IgD-negative memory B cell (primary cell): ENCODE measurements at regions not wholly inside any gene's neighbourhood (a gene's known extent, or its start where the extent isn't known, plus 50 kb on each side); places are given as distances from the start of the nearest gene placed in this dataset.
"Not testable (repeated sequence)": the region's sequence is repeated elsewhere in the genome, so short reads cannot be mapped to it uniquely, and the experiment has no call there.

Experiments used
- H3K27ac Mint-ChIP-seq, 3 donors: one replicate each; pipeline ENCODE4 v1.8.0; 2020 to 2022; ENCODE audit warnings: mild to moderate bottlenecking in 3 of 3, mixed read lengths in 3 of 3, moderate library complexity in 1 of 3
- H3K27me3 Mint-ChIP-seq: one replicate; pipeline ENCODE4 v1.8.0; 2021; ENCODE audit warnings: mixed read lengths
- H3K36me3 Mint-ChIP-seq: one replicate; pipeline ENCODE4 v1.8.0; 2020; ENCODE audit warnings: mild to moderate bottlenecking, mixed read lengths
- H3K4me1 Mint-ChIP-seq, 3 donors: one replicate each; pipeline ENCODE4 v1.8.0; 2020 to 2022; ENCODE audit warnings: mixed read lengths in 3 of 3, mild to moderate bottlenecking in 1 of 3
- H3K4me3 Mint-ChIP-seq, 4 donors: one replicate each; pipeline ENCODE4 v1.8.0; 2020 to 2022; ENCODE audit warnings: mild to moderate bottlenecking in 4 of 4, mixed read lengths in 4 of 4, moderate library complexity in 3 of 4
- H3K9me3 Mint-ChIP-seq, 3 donors: one replicate each; pipeline ENCODE4 v1.8.0; 2020 to 2021; ENCODE audit warnings: mixed read lengths in 3 of 3, mild to moderate bottlenecking in 1 of 3

- peaks cover 3% of the 10 kb centered on the region for H3K27me3 Mint-ChIP-seq
- H3K9me3 Mint-ChIP-seq, result peaks cover 2 to 8% (median 5%) of the 10 kb centered on the region in 3 donors
- H3K4me1 Mint-ChIP-seq, result no peaks in the 10 kb centered on the region
- H3K36me3 Mint-ChIP-seq, result no peaks in the 10 kb centered on the region
- H3K27ac Mint-ChIP-seq, result no peak overlapping the region
- no peak overlapping the region for H3K4me3 Mint-ChIP-seq
Measured at GRCh38 chr11:43138621-43139140, 173.1 kb upstream of the API5 start.

DNA sequence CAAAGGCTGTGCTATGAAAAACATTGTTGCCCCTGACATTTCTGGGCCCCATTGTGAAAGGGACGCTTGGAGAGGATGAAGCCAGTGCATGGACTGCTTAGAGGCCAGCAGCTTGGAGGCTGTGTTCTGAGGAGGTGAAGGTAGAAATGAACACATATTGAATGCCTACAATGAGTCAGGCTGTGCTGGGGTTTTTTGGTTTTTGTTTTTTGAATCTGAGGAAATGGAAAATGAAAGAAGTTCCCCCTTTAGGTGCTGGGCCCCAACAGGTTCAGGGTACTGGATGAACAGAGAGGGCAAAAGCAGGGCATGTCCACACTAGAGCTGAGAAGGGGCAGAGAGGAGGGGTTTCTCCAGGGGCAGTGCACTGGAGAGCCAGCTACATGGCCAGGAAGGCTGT lies 166.1 kb upstream of the API5 start:
- H3K4me3 Mint-ChIP-seq, result no peak overlapping the region
- H3K4me1 Mint-ChIP-seq, result no peaks in the 10 kb centered on the region
- no peaks in the 10 kb centered on the region for H3K36me3 Mint-ChIP-seq
- H3K27ac Mint-ChIP-seq, result peak overlapping the region in 1 of 3 donors; percentile 20
- H3K9me3 Mint-ChIP-seq, result peaks cover 2 to 15% (median 5%) of the 10 kb centered on the region in 3 donors
- no peaks in the 10 kb centered on the region for H3K27me3 Mint-ChIP-seq

- Mint-ChIP-seq H3K27me3 (no peaks in the 10 kb centered on the region), H3K4me1 (no peaks in the 10 kb centered on the region), H3K4me3 (no peak overlapping the region), H3K9me3 (peaks cover 0 to 2% (median 2%) of the 10 kb centered on the region in 3 donors), H3K27ac (no peak overlapping the region), H3K36me3 (no peaks in the 10 kb centered on the region)
Measured at GRCh38 chr11:43150697-43151096, 161.1 kb upstream of the API5 start.

- Mint-ChIP-seq H3K4me3 (no peak overlapping the region), H3K4me1 (no peaks in the 10 kb centered on the region), H3K9me3 (peaks cover 6 to 10% (median 6%) of the 10 kb centered on the region in 3 donors), H3K36me3 (no peaks in the 10 kb centered on the region), H3K27me3 (peaks cover under 1% of the 10 kb centered on the region), H3K27ac (no peak overlapping the region)
Measured at GRCh38 chr11:43164831-43165230, 147.0 kb upstream of the API5 start.

DNA sequence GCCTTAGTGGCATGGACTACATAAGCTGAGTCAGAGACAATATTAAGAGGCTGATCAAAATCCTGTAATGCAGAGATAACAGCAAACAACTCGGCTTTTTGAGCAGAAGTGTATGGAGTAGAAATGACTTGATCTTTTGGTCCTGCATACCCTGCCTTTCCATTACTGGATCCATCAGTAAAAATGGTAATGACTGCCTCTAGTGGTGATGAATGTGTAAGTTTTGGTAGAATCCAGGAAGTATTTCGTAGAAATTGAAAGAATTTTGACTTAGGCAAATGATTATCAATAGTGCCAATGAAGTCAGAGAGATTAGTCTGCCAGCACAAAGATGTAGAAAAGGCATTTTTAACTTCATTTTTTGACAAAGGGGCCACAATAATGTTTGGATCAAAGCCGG lies 146.4 kb upstream of the API5 start:
- not testable (repeated sequence) for H3K4me3 Mint-ChIP-seq, H3K36me3 Mint-ChIP-seq, H3K9me3 Mint-ChIP-seq, H3K4me1 Mint-ChIP-seq, H3K27ac Mint-ChIP-seq, H3K27me3 Mint-ChIP-seq

GRCh38 chr11:43168241-43168640 lies 143.6 kb upstream of the API5 start:
- H3K36me3 Mint-ChIP-seq, H3K27me3 Mint-ChIP-seq, H3K9me3 Mint-ChIP-seq, H3K4me1 Mint-ChIP-seq, H3K4me3 Mint-ChIP-seq, H3K27ac Mint-ChIP-seq: not testable (repeated sequence)

GRCh38 chr11:43172477-43172876 lies 139.3 kb upstream of the API5 start:
- peaks cover 0 to 3% (median 2%) of the 10 kb centered on the region in 3 donors for H3K9me3 Mint-ChIP-seq
- peaks cover 1% of the 10 kb centered on the region for H3K27me3 Mint-ChIP-seq
- peaks cover 3% of the 10 kb centered on the region for H3K36me3 Mint-ChIP-seq
- H3K4me1 Mint-ChIP-seq, result no peaks in the 10 kb centered on the region
- no peak overlapping the region for H3K27ac Mint-ChIP-seq
- no peak overlapping the region for H3K4me3 Mint-ChIP-seq

GRCh38 chr11:43177975-43178374 lies 133.8 kb upstream of the API5 start:
- H3K27ac Mint-ChIP-seq, result no peak overlapping the region
- no peaks in the 10 kb centered on the region for H3K4me1 Mint-ChIP-seq
- no peaks in the 10 kb centered on the region for H3K27me3 Mint-ChIP-seq
- H3K4me3 Mint-ChIP-seq, result no peak overlapping the region
- H3K36me3 Mint-ChIP-seq, result peaks cover 3% of the 10 kb centered on the region
- peaks cover 0 to 2% (median 0%) of the 10 kb centered on the region in 3 donors for H3K9me3 Mint-ChIP-seq

GRCh38 chr11:43194459-43194858 lies 117.3 kb upstream of the API5 start:
- not testable (repeated sequence) for H3K4me3 Mint-ChIP-seq, H3K36me3 Mint-ChIP-seq, H3K4me1 Mint-ChIP-seq, H3K27me3 Mint-ChIP-seq, H3K9me3 Mint-ChIP-seq, H3K27ac Mint-ChIP-seq

DNA sequence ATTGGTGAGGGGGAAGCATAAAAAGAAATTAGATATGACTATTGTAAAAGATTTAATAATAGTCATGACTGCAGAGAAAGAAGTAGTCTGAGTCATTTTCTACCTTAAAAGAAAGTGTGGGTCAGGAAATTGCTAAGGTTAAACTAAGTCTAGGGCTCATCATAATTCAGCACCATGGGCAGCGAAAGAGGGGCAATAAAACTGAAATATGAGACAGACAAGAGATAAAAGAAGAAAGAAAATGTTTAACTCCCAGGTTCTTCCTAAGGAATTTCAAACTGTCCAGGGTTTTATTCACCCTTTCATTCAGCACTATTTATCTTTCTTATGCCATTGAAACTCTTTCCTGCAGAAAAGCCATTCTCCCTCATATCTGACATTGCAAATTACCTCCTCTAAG lies 114.4 kb upstream of the API5 start:
- Mint-ChIP-seq H3K27me3 (no peaks in the 10 kb centered on the region), H3K27ac (no peak overlapping the region)

DNA sequence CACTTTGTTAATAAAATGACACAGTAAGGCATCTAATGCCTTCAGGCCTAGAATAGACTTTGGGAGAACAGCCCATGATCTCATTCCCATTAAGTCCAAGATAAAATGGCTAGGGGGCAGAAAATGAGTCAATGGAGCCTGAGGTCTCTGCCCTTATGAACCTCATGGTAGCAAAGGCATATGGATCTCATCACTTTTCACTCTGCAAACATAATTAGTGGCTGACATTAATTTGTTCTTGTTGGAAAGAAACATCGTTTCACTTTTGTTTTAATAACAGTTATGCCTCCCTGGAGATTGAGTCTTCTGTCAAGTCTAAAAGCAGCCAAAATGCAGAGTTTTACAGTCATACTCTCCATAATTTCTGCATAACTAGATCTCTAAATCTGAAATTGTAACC lies 111.8 kb upstream of the API5 start:
- Mint-ChIP-seq H3K9me3 (peaks cover 0 to 8% (median 4%) of the 10 kb centered on the region in 3 donors), H3K27me3 (no peaks in the 10 kb centered on the region)

More for the DNA sequence above, 114.4 kb upstream of the API5 start:
- Mint-ChIP-seq H3K9me3 (peaks cover 0 to 8% (median 4%) of the 10 kb centered on the region in 3 donors), H3K4me3 (no peak overlapping the region), H3K36me3 (no peaks in the 10 kb centered on the region), H3K4me1 (no peaks in the 10 kb centered on the region)

GRCh38 chr11:43212279-43212678 lies 99.5 kb upstream of the API5 start:
- peaks cover 0 to 3% (median 0%) of the 10 kb centered on the region in 3 donors for H3K4me1 Mint-ChIP-seq
- no peaks in the 10 kb centered on the region for H3K27me3 Mint-ChIP-seq
- H3K9me3 Mint-ChIP-seq, result peaks cover 6 to 18% (median 8%) of the 10 kb centered on the region in 3 donors
- no peak overlapping the region for H3K4me3 Mint-ChIP-seq
- H3K36me3 Mint-ChIP-seq, result no peaks in the 10 kb centered on the region
- no peak overlapping the region for H3K27ac Mint-ChIP-seq

More for the DNA sequence above, 111.8 kb upstream of the API5 start:
- H3K4me3 Mint-ChIP-seq, result no peak overlapping the region
- no peaks in the 10 kb centered on the region for H3K36me3 Mint-ChIP-seq
- H3K4me1 Mint-ChIP-seq, result no peaks in the 10 kb centered on the region
- H3K27ac Mint-ChIP-seq, result no peak overlapping the region

GRCh38 chr11:43214471-43214870 lies 97.3 kb upstream of the API5 start:
- no peaks in the 10 kb centered on the region for H3K36me3 Mint-ChIP-seq
- H3K4me3 Mint-ChIP-seq, result no peak overlapping the region
- no peak overlapping the region for H3K27ac Mint-ChIP-seq
- H3K9me3 Mint-ChIP-seq, result peaks cover 0 to 13% (median 6%) of the 10 kb centered on the region in 3 donors
- H3K27me3 Mint-ChIP-seq, result no peaks in the 10 kb centered on the region
- H3K4me1 Mint-ChIP-seq, result peaks cover 0 to 3% (median 0%) of the 10 kb centered on the region in 3 donors

DNA sequence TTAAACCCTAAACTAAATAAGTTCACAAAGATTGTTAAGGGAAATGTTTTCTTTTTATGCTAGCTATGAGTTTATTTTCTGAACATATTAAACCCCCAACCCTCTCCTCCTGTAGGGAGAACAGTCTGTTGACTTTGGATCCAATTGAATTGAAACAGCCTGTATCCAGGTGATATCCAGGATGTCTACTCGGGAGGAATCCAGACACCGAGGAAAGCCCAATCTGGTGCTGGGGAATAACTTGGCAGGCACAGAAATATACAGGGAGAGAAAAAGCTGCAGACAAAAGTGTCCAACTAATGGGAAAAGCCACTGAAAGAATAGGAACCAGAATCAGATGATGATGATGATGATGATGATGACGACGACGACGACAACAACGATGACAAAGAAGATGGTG lies 93.9 kb upstream of the API5 start:
- H3K27ac Mint-ChIP-seq, result no peak overlapping the region
- no peak overlapping the region for H3K4me3 Mint-ChIP-seq
- H3K36me3 Mint-ChIP-seq, result no peaks in the 10 kb centered on the region
- no peaks in the 10 kb centered on the region for H3K27me3 Mint-ChIP-seq
- no peaks in the 10 kb centered on the region for H3K4me1 Mint-ChIP-seq
- H3K9me3 Mint-ChIP-seq, result peaks cover 0 to 2% (median 2%) of the 10 kb centered on the region in 3 donors

- Mint-ChIP-seq H3K27ac (no peak overlapping the region), H3K4me3 (no peak overlapping the region), H3K27me3 (no peaks in the 10 kb centered on the region), H3K9me3 (peaks cover 0 to 2% (median 1%) of the 10 kb centered on the region in 3 donors), H3K4me1 (no peaks in the 10 kb centered on the region), H3K36me3 (no peaks in the 10 kb centered on the region)
Measured at GRCh38 chr11:43222215-43222614, 89.6 kb upstream of the API5 start.

DNA sequence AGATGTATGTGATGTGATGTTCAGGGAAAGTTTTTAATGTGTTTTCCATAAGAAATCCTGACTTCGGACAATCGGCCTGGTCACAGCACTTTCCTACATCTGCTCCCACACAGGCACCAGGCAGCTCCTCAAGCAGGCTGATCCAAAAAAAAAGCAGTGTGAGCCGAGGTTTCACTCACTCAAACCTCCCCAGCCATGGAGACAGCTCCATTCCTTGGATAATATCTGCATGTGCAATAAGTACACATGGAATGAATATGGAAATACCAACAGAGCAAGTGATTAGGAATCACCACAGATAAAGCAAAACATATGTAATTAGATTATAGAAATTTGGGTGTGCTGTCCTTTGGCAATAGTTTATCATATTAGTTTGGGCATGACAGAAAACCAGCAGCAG lies 88.8 kb upstream of the API5 start:
- no peaks in the 10 kb centered on the region for H3K4me1 Mint-ChIP-seq
- no peak overlapping the region for H3K4me3 Mint-ChIP-seq
- no peaks in the 10 kb centered on the region for H3K27me3 Mint-ChIP-seq
- no peak overlapping the region for H3K27ac Mint-ChIP-seq
- no peaks in the 10 kb centered on the region for H3K36me3 Mint-ChIP-seq
- H3K9me3 Mint-ChIP-seq, result peaks cover 0 to 2% (median 1%) of the 10 kb centered on the region in 3 donors
